ENCODE measurements at regions not wholly inside any gene's neighbourhood (a gene's known extent, or its start where the extent isn't known, plus 50 kb on each side); places are given as distances from the start of the nearest gene placed in this dataset.

DNA sequence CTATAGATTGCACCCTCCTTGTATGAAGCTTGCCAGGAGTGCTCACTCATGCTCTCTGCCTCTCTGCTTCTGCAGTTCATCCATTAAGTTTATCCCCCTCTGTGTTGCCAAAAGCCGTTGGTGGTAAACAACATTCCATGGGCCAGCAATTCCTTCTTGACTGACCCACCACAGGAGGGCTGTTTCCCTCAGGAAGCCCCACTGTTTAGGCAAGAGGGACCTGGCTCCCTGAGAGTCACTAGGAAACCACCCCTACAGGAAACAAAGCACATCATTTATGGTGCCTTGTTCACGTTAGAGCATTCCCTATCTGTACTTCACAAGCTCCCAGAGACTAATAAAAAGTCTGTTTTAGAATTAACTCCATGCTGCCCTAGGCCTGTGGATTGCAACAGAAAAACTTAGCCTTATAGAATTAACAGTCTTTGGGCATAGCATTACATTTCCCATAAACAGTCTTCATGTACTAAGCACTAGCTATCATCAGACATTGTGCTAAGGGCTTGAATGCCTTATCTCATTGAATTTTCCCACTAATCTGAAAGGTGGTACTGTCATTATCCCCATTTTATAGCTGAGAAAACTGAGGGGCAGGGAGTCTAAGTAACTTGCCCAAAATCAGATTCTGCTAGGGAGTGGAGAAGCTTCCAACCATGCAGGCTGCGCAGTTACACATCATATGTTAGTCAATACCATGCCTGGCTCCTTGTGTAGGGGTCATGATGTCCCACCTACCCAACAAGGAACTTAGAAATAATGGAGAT lies 149.9 kb downstream of the SHQ1 start:
- DNase-seq (ENCODE audit: extremely low read depth in 1 of 2, low read depth in 1 of 2), result no peak

DNA sequence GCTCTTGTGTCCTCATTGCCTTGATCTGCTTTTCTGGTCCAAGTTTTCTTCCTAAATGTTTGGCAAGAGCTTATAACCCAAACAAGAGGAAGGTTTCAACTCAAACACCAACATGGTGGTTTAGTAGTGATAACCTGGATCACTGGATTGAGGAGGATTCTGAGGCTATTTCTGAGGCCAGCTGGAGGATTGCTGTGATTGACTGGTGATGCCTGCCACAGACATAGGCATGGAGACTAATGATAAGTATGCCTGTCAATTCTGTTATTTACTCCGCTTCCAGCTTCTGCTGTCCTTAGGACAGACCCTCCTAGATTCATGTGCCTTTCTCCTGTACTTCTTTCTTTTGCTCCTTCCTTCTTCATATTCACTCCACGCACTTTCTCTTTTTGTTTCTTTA lies 150.5 kb downstream of the SHQ1 start:
- DNase-seq (ENCODE audit: extremely low read depth in 1 of 2, low read depth in 1 of 2), result no peak

DNA sequence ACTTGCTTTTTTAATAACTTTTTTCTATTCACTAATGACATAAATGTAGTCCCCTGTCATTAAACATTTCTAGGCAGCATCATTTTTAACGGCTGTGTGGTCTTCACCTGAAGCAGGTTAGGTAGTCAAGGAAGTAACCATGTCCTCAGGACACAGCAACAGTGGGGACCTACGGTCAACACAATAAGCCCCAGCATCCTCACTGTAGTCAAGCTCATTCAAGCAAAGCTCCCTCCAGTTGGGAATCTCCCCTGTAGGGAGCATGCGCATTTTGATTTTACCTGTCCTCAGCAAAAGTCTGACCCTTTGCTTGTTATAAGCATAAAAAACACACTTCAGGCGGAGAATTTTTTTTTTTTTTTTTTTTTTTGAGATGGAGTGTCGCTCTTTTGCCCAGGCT lies 151.4 kb downstream of the SHQ1 start:
- DNase-seq (ENCODE audit: extremely low read depth in 1 of 2, low read depth in 1 of 2), result no peak

DNA sequence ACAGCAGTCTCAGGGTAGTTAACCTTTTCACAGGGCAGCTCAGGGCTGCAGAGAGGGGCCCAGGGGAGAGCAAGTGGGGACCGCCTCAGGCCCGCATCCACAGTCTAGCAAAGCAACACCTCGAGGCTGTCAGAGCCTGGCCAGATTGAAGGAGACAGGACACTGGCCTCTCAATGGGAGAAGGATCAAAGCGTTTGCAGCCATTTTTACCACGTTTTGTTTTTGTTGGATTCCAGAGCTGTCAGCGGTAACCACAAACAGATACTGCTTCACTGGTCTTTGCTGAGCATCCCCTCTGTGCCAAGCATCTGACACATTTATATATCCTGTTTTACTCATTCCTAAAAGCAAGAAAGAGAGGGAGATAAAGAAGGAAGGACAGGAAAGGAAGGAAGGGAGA lies 153.8 kb downstream of the SHQ1 start:
- DNase-seq (ENCODE audit: extremely low read depth in 1 of 2, low read depth in 1 of 2), result no peak

DNA sequence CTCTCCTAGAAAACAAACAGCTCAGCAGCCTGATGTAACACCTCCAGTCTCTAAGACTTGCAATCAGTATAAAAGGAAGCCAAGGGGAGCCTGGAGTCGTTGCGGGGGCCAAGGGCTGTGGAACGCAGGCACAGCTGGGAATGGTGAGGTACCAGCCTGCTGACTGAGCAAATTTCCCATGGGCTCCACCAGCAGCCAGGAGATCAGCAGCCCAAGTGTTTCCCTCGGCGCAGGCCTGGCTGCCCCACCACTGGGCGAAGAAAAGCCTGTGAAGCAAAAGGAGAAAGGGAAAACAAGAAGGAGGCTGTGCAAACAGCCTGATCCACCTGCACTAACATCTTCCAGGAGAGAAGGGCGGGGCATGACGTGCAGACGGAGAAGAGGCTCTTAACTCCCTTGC lies 155.3 kb downstream of the SHQ1 start:
- no peak for DNase-seq (ENCODE audit: extremely low read depth in 1 of 2, low read depth in 1 of 2)

DNA sequence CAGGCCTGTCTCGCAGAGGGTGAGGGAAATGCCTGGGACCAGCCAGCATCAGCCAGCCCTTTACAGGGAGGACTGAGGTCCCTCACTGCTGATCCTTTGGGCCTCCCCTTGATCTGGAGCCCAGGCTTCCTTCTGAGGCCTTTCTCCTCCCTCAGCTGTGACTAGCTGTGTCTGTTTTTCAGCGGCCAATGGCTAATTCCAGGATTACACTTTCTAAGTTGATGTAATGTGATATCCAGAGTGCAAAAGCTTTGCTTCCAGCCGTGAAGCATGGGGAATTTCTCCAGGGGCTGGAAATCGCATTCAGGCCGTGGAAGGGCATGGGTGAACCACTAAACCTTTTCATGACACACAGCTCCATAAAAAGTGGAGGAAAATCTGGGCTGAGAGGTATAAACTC lies 157.6 kb downstream of the SHQ1 start:
- no peak for DNase-seq (ENCODE audit: extremely low read depth in 1 of 2, low read depth in 1 of 2)

DNA sequence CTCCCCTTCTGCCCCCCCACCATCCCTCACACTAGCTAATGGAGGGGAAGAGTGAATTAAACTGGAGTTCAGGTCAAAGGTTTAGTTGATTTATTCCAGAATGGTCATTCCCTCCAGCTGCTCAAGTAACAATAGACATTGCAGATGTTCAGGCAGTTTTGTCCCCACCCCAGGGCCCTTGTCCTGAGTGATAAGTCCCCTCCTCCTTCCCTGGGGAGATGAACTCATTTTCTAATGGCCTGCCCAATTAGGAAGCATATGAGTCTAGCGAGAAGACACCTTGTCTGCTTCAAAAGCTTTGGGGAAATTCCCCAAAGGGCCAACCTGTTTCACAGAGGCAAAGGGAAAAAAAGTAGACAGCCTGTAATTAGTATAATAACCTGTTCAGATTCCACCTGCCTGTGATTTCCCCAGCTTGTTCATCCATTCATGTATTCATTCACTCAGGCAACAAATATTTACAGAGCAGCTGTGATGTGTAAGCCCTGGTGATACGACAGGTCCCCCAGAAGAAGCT lies 165.3 kb downstream of the SHQ1 start:
- no peak for DNase-seq (ENCODE audit: extremely low read depth in 1 of 2, low read depth in 1 of 2)

DNA sequence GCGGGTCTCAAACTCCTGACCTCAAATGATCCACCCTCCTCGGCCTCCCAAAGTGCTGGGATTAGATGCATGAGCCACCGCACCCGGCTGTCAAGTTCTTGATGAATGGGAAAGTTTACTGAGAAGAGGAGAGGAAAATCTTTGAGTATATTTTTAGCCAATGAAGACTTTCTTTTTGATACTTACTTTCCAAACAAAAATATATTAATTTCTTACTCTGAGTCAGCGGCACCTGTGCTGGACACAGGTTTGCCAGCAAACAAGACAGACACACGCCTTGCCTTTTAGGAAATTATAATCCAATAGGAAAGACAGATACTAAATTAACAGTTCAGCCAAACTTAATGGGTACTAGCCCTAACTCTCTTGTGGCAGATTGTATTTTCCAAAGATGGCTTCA lies 166.6 kb downstream of the SHQ1 start:
- DNase-seq (ENCODE audit: extremely low read depth in 1 of 2, low read depth in 1 of 2), result no peak

DNA sequence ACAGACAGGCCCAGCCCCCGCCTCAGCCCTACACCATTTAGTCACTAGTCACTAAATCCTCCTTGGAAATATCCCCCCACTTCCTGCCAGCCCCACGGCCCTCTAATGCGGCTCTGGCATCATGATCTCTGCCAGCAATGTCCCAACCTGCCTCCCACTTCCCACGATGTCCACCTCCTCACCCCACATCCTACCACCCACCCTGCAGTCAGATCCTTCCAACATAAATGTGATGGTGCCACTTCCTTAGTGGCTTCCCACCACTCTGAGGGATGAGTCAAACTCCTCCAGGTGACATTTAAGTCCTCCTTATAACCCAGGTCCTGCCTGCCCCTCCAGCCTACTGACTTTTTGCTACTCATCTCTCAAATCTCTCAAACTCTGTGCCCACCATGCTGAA lies 167.5 kb downstream of the SHQ1 start:
- no peak for DNase-seq (ENCODE audit: extremely low read depth in 1 of 2, low read depth in 1 of 2)

DNA sequence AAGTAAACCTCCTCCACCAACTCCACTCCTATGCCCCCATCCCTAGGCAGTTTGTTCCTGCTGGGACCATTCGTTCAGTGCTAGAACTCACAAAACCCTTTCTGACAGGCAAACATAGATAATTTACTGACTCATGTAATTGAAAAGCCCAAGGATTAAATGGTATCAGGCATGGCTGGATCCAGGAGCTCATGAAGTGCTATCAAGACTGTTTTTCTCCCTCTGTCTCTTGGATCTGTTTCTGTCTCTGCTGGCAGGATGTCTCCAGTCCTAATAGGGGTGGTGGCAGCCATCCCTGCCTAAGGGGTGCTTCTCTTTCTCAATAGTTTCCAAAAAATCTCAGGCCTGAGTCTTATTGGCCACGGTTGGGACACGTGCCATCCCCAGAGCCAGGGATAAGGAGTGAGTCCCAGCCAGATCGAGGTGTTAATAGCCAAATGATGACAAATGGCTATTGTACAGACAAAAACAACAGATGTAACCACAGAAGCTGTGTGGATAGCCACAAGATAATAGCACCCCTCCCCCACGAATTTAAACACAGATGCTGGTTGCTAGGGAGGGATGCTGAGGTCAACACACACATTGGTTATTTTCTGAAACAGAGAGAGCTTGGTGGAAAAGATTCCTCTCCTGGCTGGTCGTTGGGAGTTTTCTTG lies 168.6 kb downstream of the SHQ1 start:
- DNase-seq (ENCODE audit: extremely low read depth in 1 of 2, low read depth in 1 of 2), result no peak

DNA sequence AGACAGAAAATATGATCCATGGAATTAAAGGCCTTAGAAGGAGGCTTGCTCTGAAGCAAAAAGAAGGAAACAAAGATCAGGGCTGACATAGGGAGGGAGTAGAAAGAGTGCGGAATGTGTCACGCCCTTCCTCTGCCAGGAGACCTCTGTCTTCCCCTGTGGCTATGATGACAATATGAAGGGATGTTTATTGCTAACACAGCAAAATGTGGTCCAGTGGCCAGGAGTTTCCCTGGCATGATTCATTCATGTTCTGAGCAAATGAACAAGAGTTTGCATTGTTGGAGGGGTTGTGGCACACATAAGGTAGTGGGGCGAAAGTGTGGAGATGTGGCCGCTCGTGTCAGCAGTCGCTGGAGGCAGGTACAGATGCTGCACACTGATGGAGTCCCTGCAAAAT lies 169.4 kb downstream of the SHQ1 start:
- no peak for DNase-seq (ENCODE audit: extremely low read depth in 1 of 2, low read depth in 1 of 2)

DNA sequence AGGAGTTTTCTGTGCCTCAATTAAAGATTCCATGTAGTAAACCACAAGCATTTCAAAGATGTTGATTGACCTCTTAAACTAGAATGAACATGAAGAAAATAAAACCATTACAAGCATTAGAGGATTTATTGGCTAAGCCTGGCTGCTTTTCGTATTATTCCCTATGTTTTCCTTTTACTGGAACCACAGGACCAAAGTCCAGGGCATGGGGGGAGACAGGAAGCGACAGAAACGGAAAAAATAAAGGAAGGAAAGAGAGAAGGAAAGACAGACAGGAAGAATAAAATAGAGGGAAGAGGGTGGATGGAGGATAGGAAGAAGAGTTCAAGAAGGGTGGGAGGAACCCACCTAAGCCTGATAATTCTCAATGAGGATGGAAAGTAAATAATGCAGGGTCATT lies 169.9 kb downstream of the SHQ1 start:
- DNase-seq (ENCODE audit: extremely low read depth in 1 of 2, low read depth in 1 of 2), result no peak

DNA sequence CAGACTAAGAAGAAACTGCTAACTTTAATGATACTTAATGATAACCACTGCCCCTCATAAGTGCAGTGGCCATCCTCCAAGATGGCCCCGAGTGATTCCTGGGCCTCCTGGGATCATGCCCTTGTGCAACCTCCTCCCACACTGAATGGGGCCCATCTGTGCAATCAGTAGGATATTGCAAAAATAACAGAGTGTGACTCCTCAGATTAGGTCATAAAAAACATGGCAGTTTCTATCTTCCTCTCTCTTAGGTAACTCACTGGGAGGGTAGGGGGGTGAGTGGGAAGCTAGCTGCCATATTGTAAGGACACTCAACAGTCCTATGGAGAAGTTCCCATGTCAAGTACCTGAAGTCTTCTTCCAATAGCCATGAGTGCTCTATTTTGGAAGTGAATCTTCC lies 173.0 kb downstream of the SHQ1 start:
- DNase-seq (ENCODE audit: extremely low read depth in 1 of 2, low read depth in 1 of 2), result no peak

DNA sequence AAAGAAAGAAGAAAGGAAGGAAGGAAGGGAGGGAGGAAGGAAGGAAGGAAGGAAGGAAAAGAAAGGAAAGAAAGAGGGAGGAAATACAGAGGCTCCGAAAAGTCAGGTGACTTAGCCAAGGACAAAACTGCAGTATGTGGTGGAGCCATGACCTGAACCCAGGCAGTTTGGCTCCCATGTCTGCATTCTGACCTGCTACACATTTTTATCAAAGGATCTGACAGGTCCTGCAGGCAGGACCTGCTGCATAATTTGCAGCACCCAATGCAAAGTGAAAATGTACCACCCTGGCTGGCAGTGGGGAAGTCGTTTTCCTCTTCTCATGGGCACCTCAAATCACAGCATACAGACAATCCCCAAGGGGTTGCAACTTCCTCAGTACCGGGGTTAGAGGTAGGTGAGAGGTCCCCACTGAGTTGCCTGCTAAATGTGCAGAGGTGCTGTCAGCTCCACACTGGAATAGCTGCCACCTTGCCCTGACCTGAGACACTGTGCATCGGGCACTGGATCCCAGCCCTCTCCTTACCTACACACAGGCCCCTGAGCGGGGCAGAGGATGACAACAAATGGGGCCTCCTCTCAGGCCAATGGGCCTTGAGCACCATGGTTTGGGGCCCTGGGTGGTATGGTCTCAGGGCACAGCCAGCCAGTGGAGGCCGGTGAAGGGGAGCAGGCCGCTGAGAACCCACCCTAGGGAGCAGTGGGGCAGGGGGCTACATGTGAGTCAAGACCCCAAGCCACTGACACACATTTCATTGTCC lies 175.1 kb downstream of the SHQ1 start:
- no peak for DNase-seq (ENCODE audit: extremely low read depth in 1 of 2, low read depth in 1 of 2)

DNA sequence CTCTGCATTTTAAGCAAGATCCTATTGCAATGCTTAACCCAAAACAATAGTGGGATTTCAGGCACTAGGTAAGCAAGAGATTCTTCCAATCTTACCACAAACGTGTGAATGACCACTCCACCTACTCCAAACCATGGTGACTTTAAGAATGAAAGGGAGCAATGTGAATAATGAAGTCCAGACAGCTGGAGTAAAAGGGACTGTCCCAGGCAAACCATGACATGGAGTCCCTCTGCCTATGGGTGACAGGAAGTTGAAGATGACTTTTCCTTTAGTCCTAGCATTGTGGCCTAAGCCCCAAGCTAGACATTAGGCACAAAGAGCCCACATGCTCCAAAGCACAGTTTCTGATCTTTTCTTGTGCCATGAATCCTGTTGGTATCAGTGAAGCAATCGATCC lies 179.0 kb downstream of the SHQ1 start:
- DNase-seq (ENCODE audit: extremely low read depth in 1 of 2, low read depth in 1 of 2), result no peak

DNA sequence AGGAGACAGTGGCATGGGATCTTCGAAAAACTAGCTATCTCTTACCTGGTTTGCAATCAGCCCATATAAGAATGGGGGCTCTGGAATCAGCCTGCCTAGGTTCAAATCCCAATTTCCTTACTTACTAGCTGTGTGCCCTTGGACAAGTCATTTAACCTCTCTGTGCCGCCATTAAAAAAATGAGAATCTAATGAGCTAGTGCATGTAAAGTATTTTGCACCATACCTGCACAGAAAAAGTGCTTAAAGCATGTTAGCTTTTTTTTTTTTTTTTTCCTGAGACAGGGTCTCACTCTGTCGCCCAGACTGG lies 181.8 kb downstream of the SHQ1 start:
- no peak for DNase-seq (ENCODE audit: extremely low read depth in 1 of 2, low read depth in 1 of 2)

DNA sequence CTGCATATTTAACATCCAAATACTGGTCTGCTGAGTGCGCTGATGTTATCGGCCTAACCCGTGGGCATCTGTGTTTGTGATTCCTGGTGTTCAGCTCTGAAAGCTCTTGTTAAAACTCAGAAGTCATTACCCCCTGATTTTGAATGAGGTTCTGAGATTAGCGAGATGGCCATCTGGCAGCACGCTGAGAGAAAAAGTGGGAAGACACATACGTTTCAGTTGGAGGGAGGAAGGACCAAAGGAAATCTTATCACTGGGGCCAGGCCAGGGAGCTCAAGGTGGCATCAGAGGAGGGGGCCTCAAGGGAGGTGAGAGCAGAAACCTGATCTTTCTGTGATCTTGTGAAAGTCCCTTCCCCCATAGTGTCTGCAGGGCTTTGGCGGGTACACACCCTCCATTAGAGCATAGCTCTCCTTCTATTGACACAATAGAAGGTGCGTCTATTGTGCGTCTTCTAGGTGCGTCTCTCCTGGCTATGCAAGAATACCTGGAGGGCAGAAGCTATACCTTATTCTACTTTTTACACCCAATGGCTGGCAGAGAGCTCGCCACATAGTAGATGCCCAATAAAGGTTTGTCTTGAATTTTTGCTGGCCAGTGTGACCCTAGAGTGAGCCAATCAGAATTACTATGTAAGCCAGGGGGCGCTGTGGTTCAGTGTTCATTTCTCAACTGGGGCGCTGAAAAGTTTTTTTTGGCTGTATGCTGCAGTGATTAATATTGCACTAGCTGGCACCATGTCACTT lies 182.4 kb downstream of the SHQ1 start:
- DNase-seq (ENCODE audit: extremely low read depth in 1 of 2, low read depth in 1 of 2), result peak; percentile 16 to 47

DNA sequence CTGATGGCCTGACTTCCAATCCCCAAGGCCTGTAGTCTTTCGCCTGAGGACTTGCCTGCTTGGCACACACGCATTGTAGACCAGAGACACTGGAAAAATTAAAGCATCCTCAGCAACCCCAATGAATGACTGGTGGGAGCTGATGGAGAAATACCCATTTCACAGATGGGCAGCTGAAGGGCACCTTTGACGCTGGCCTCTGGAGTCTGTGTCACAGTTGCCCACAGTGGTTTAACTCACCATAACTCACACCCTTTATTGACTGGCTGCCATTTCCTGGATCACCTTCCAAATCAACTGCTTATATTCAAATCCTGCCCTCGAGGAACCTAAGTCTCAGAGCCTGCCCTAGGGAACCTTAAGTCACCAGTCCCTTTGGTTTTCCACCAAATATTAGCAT lies 183.1 kb downstream of the SHQ1 start:
- DNase-seq (ENCODE audit: extremely low read depth in 1 of 2, low read depth in 1 of 2), result no peak

DNA sequence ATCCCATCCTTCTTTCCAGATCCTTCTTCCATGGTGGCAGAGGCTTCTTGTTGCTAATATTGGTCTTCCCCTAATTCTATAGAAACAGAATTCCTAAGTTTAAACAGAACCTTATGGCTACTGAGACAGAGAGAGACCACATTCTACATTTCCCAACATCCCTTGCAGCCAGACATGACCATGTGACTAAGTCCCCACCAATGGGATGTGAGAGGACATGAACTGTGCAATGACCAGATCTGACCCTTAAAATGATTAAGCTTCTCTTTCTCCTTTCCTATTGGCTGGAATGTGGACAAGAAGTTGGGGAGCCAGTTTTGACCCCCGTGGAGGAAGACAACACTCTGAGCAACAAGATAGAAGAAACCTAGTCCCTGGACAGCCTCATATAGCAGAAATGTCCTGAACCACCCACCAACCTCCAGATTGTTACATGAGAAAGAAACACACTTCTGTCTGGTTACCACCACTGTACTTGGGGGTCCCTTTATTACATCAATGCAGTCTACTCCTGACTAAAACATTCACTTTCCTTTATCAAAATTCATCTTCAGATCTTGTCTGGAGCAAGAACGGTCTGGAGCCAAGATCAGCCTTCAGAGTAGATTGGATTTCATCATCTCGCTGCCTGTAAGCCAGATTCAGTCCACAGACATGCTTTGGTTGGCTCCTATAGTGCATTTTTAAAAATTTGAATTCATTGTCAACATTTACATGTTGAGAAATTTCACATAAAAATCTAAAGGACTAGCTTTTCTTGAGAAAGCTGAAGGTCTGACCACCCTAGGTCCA lies 183.9 kb downstream of the SHQ1 start:
- no peak for DNase-seq (ENCODE audit: extremely low read depth in 1 of 2, low read depth in 1 of 2)

DNA sequence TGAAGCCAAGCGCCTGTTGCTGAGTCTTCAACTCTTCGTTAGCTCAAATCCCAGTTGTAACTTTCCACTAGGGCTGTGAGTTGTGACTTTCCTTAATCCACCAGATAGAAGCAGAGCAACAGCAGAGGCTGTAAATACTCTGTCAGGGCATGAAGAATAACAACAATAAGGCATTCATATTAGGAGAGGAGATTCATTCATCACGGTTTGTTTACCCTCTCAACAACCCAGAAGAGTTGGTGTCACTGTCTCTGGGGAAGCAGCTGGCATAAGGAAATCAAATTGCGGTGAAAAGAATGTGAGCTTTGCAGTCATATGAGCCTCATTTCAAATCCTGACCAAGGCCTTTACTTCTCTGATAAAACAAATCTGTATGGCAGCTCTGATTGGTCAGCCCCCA lies 184.8 kb downstream of the SHQ1 start:
- no peak for DNase-seq (ENCODE audit: extremely low read depth in 1 of 2, low read depth in 1 of 2)

DNA sequence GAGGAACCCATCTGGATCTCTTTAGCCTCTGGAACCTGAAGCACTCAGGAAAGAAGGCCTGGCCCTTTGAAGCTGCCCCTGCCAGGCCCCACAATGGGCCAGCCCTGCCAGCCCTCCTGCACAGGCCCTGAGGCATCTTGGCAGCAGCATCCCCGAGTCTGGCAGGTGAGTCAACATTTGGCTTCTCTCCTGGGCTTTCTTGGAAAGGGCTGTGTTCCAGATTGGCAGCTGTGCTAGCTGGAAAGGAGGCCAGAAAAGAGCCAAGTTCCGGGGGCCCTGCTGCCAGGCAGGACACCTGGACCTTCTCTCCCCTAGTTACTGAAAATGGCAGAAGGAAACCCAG lies 187.2 kb downstream of the SHQ1 start:
- no peak for DNase-seq (ENCODE audit: extremely low read depth in 1 of 2, low read depth in 1 of 2)

Data from activated CD8-positive, alpha-beta memory T cell treated with anti-CD3 and anti-CD28 coated beads for 1 hour (primary cell).